Psoas muscle (tissue), 7 donors: ENCODE measurements at regions not wholly inside any gene's neighbourhood (a gene's known extent, or its start where the extent isn't known, plus 50 kb on each side); places are given as distances from the start of the nearest gene placed in this dataset.
A peak's percentile ranks its signal among the peaks of the same experiment; 100 is the strongest.

ENCODE experiments used
- ATAC-seq, 4 donors: fragments of 200-7000 bp; cut with Tn5 transposase; one replicate each; pipeline ENCODE4 v1.9.1; 2020; ENCODE audit warnings: moderate library complexity in 3 of 4, mild to moderate bottlenecking in 2 of 4
- DNase-seq, 2 donors: peaks; one replicate each; pipeline ENCODE4 v3.0.0-alpha.2; 2020
- H3K27ac ChIP-seq: fragments of 200-600 bp; one replicate; pipeline ENCODE4 v1.8.0; 2022
- H3K27me3 ChIP-seq, 3 donors: fragments of 200-600 bp in 1 of 3; one replicate each; pipeline versions ENCODE4 v1.6.1 to v1.8.0; 2013 to 2022; ENCODE audit warnings: low read length in 2 of 3, mild to moderate bottlenecking in 2 of 3, moderate library complexity in 1 of 3; ENCODE audit not compliant: insufficient read depth in 3 of 3
- H3K36me3 ChIP-seq, 2 donors: fragments of 200-600 bp in 1 of 2; one replicate each; pipeline versions ENCODE4 v1.6.1 to v1.8.0; 2013 to 2022; ENCODE audit warnings: low read depth in 1 of 2, mild to moderate bottlenecking in 1 of 2, moderate library complexity in 1 of 2; ENCODE audit not compliant: insufficient read depth in 1 of 2
- H3K4me1 ChIP-seq: fragments of 200-600 bp; one replicate; pipeline ENCODE4 v1.8.0; 2022
- H3K4me3 ChIP-seq: fragments of 200-600 bp; one replicate; pipeline ENCODE4 v1.8.0; 2022; ENCODE audit warnings: mild to moderate bottlenecking
- H3K9me3 ChIP-seq: fragments of 200-600 bp; one replicate; pipeline ENCODE4 v1.8.0; 2022
- WGBS, 3 donors: extraction: QIAGEN DNeasy Blood & Tissue Kit; methylation state at CpG; one replicate each; pipeline versions ENCODE4 v1.1.6 to v1.1.7; 2013; 5-methylcytosine and 5-hydroxymethylcytosine counted together
- intact Hi-C, 2 donors: fragments of 100-400 bp; cut with DNase I; formaldehyde crosslinking; loops; one replicate each; pipeline versions ENCODE4 v1.11.0 to v1.14.2; 2022
- TF ChIP-seq, protein P1 (sequence below): fragments of 200-600 bp; IDR thresholded peaks from one replicate; pipeline ENCODE4 v1.8.0; 2022; ENCODE audit warnings: antibody characterized with exemption
- donor health status: healthy with polysubstance abuse.
- donor health status: DM: no; HTN: no; CAD: no; lungs with moderate emphysema.
- donor health status: Bipolar disorder and iron deficiency.
- donor health status: healthy.
- donor health status: DM: yes; HTN: yes; CAD: no.
- donor health status: DM: no; HTN: no; CAD: no.
- donor health status: DM: yes; HTN: yes; CAD: no.

GRCh38 chr6:159577564-159577963 lies 115.5 kb downstream of the SOD2 start:
- DNase-seq (no peak), ATAC-seq (peak in 3 of 4 donors; percentile 16 to 34 (median 20))
- TF ChIP-seq, protein P1, sequence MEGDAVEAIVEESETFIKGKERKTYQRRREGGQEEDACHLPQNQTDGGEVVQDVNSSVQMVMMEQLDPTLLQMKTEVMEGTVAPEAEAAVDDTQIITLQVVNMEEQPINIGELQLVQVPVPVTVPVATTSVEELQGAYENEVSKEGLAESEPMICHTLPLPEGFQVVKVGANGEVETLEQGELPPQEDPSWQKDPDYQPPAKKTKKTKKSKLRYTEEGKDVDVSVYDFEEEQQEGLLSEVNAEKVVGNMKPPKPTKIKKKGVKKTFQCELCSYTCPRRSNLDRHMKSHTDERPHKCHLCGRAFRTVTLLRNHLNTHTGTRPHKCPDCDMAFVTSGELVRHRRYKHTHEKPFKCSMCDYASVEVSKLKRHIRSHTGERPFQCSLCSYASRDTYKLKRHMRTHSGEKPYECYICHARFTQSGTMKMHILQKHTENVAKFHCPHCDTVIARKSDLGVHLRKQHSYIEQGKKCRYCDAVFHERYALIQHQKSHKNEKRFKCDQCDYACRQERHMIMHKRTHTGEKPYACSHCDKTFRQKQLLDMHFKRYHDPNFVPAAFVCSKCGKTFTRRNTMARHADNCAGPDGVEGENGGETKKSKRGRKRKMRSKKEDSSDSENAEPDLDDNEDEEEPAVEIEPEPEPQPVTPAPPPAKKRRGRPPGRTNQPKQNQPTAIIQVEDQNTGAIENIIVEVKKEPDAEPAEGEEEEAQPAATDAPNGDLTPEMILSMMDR = no peak
- no peaks in the 10 kb centered on the region for H3K9me3 ChIP-seq
- no peak overlapping the region for H3K27ac ChIP-seq
- H3K4me1 ChIP-seq = no peaks in the 10 kb centered on the region
- intact Hi-C loops = no loop called here
- no peaks in the 10 kb centered on the region for H3K36me3 ChIP-seq
- 46 to 61% (median 54%) methylated on average over 5 of the region's 5 CpGs for WGBS, 3 donors
- no peak overlapping the region for H3K4me3 ChIP-seq
- H3K27me3 ChIP-seq = no peaks in the 10 kb centered on the region

DNA sequence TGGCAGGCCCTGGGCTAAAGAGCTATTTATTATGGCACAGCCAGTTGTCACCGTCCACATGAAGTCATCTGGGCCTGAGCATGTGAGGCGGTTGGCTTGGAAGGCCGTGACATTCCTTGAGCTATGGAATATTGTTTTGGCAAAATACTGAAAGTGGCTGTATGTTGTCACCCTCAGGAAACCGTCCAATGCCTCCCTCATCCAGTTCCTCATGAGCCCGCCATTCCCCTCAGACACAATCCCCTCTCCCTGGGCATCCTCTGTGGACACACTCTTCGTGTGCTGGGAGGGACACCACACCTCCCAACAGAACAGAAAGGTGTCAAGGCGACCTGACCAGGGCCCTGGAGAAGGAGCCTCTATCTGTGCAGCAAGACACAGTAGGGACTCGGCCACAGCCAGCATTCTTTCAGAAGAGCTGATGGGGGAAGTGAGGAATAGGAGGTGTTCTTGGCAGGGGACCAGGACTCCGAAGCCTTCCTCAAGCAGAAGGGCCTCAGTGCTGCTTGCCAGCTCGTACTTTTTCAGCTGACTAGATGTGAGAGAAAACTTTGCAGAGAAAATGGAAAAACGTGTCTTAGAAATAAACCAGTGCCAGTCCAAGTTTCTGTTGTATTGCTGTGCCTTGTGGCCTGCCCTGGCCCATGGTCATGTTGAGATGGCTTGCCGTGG lies 120.5 kb downstream of the SOD2 start:
- TF ChIP-seq, protein P1 = no peak
- WGBS, 3 donors = 44 to 49% (median 48%) methylated on average over 12 of the region's 12 CpGs
- peak in 2 of 4 donors; percentile 26 to 27 for ATAC-seq
- intact Hi-C loops = no loop called here
- no peak for DNase-seq
- Histone ChIP-seq H3K27me3 (no peaks in the 10 kb centered on the region), H3K4me1 (no peaks in the 10 kb centered on the region), H3K4me3 (no peak overlapping the region), H3K9me3 (no peaks in the 10 kb centered on the region), H3K36me3 (no peaks in the 10 kb centered on the region), H3K27ac (no peak overlapping the region)

DNA sequence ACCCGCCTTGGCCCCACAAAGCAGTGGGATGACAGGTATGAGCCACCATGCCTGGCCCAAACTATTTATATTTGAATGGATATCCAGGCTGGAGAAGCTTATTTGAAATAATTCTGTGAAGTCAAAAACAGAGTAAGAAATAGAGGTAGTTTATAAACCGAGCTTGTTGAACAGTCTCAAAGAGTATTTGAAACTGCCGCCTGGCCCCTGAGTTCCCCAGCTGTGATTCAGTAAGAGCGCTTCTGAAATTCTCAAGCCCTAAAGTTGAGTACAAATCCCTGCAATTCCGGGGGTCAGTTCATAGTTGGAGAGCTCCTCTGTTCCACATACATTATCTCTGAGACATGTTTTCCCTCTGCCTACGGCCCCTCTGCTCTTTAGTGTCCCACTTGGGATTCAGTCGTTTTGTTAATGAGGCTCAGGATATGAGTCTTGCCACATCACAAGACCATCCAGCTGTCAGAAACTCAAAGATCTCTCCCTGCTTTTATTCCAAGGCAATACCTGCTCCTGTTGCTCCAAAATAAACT lies 127.8 kb downstream of the SOD2 start:
- TF ChIP-seq, protein P1 = no peak
- intact Hi-C loops = no loop called here
- Histone ChIP-seq H3K27me3 (no peaks in the 10 kb centered on the region), H3K27ac (no peak overlapping the region), H3K36me3 (no peaks in the 10 kb centered on the region), H3K4me3 (no peak overlapping the region), H3K4me1 (no peaks in the 10 kb centered on the region), H3K9me3 (no peaks in the 10 kb centered on the region)
- ATAC-seq (no peak), DNase-seq (no peak)
- whole genome bisulfite sequencing, 3 donors = 55 to 60% (median 59%) methylated on average over 7 of the region's 7 CpGs

GRCh38 chr6:159564456-159564855 lies 128.6 kb downstream of the SOD2 start:
- Histone ChIP-seq H3K27ac (no peak overlapping the region), H3K4me3 (no peak overlapping the region), H3K9me3 (no peaks in the 10 kb centered on the region), H3K27me3 (no peaks in the 10 kb centered on the region), H3K36me3 (no peaks in the 10 kb centered on the region), H3K4me1 (no peaks in the 10 kb centered on the region)
- no peak for DNase-seq
- intact Hi-C loops = no loop called here
- ATAC-seq = peak in 1 of 4 donors; percentile 9
- TF ChIP-seq, protein P1 = no peak
- 84 to 89% (median 86%) methylated on average over 5 of the region's 5 CpGs for WGBS, 3 donors

- TF ChIP-seq, protein P1 = no peak
- intact Hi-C loops = no loop called here
- Histone ChIP-seq H3K4me3 (no peak overlapping the region), H3K27ac (no peak overlapping the region), H3K27me3 (no peaks in the 10 kb centered on the region), H3K36me3 (no peaks in the 10 kb centered on the region), H3K9me3 (no peaks in the 10 kb centered on the region), H3K4me1 (no peaks in the 10 kb centered on the region)
- ATAC-seq = peak in 1 of 4 donors; percentile 54
- 69 to 76% (median 73%) methylated on average over 4 of the region's 4 CpGs for WGBS, 3 donors
- DNase-seq = no peak
Observed at GRCh38 chr6:159557031-159557430, 136.0 kb downstream of the SOD2 start.
